GM20000 (cell line): ENCODE measurements at regions not wholly inside any gene's neighbourhood (a gene's known extent, or its start where the extent isn't known, plus 50 kb on each side); places are given as distances from the start of the nearest gene placed in this dataset.

Source experiments
- DNase-seq: peaks from one replicate; pipeline ENCODE4 v3.0.0; 2012; ENCODE audit warnings: low spot score
- TF ChIP-seq, protein P1 (sequence below): IDR thresholded peaks from 2 replicates; pipeline ENCODE4 v1.5.1; 2012; ENCODE audit warnings: mild to moderate bottlenecking, control low read depth; ENCODE audit errors: extremely low read depth, missing control alignments

DNA sequence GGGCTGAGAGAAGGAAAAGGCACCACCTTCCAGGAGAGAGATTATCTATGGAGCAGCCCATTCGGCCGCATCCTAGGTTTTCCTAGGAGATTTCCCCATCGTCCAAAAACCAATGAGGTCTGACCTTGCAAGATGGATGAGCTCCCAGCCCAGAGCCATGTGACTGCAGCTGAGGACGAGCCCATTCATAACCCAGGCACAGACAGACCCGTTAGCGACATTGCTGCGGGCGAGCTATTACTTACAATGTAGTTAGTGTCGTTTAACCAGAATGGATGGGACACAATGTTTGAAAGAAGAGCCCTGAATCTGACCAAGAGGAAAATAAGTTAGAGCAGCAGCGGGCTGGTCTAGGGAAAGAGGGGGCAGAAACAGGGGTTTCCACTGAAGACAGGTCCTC lies 395.9 kb upstream of the CADM1 start:
- no peak for DNase-seq
- TF ChIP-seq, protein P1, sequence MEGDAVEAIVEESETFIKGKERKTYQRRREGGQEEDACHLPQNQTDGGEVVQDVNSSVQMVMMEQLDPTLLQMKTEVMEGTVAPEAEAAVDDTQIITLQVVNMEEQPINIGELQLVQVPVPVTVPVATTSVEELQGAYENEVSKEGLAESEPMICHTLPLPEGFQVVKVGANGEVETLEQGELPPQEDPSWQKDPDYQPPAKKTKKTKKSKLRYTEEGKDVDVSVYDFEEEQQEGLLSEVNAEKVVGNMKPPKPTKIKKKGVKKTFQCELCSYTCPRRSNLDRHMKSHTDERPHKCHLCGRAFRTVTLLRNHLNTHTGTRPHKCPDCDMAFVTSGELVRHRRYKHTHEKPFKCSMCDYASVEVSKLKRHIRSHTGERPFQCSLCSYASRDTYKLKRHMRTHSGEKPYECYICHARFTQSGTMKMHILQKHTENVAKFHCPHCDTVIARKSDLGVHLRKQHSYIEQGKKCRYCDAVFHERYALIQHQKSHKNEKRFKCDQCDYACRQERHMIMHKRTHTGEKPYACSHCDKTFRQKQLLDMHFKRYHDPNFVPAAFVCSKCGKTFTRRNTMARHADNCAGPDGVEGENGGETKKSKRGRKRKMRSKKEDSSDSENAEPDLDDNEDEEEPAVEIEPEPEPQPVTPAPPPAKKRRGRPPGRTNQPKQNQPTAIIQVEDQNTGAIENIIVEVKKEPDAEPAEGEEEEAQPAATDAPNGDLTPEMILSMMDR: no peak

DNA sequence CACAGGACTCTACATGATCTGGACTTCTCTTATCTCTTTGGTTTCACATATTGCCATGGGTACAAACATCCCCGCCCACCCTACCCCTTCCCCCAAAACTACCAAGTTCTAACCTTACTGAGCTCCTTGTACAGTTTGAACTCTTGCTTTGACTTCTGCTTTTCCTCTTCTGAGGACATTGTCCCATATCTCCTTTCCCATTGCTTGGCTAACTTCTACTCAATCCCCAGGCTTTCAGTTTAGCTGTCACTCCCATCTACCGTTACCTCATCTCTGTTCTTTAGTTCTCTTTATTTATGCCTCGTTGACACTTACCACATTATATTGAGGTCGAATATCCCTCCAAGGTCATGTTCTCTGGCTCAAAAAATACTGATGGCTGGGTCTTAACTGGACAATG lies 393.5 kb upstream of the CADM1 start:
- DNase-seq: no peak
- TF ChIP-seq, protein P1: no peak

DNA sequence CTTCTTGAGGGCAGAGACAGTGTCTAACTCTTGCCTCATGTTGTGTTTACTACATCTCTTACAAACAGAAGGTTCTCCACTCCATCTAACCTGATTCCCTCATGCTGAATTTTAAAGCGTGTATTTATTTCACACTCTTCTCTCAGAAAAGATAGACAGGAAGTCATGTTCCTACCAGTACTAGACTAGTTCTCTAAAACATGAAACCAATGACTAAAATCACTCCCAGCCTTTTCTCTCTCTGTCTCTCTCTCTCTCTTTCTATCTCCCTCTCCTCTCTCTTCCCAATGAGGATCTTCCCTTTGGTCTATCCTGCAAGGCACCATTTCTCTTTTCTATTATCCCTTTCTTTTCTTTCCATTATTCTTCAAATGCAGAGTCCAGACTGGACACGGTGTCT lies 391.9 kb upstream of the CADM1 start:
- TF ChIP-seq, protein P1: no peak
- no peak for DNase-seq

DNA sequence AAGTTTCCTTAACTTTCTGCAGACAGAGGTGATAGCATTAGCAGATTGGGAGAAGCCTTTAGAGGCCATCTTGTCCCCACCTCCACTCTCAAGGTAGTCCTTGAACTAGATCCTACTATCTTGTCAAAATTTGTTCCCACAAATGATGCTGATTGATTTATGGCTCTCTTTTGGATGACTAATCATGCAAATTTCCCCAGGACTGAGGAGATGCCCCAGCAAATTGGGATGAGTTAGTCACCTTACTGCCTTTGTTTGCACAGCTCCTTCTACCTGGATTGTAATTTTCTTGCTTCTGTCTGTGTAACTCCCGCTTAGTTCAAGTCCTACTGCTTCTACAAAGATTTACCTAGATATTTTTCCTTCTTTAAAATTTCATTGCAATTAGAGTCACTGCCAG lies 391.4 kb upstream of the CADM1 start:
- DNase-seq: no peak
- TF ChIP-seq, protein P1: no peak

DNA sequence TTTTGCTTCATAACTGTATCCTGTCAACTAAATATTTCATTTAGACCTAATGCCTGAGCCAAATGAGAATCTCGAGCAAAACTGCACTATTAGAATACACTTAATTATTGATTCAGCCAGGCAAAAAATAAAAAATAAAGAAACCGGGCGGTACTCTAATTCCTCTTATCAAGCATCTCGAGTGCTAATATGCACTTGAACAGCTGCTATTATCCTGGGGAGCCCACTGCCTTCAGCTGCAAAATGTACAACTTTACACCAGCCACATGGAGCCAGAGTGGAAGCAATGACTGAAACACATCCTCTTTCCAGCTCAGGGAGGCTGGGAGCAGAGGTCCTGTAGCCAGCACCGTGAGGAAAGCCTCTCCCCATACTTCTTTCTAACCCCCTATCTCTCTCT lies 390.0 kb upstream of the CADM1 start:
- TF ChIP-seq, protein P1: no peak
- DNase-seq: no peak

DNA sequence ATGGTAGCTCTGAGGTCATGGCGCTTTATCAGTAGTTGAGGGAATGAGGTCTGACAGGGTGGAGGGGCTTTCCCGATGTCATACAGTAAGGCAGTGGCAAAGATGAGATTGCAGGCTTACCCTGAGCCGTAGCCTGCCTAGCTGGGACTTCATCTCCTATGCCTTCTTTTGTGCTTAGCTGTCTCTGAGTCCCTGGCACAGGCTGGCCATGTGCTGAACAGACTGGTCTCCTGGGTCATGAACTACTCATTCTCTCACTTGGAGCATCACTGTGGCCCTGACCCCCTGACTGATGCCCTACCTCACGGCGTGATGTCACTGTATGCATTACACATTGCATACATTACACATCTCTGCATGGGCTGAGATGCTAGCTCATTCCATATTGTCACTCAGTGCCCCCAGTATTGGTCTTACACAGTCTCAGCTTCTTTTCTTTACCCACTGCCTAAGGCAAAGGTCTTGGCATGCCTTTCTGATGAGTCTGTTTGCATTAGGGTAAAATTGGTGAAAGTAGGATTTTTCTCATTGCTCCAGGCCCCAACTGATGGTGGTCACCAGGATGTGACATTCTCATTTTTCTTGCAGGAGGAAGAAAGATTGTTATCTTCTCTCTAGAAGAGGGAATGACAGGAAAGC lies 389.4 kb upstream of the CADM1 start:
- no peak for DNase-seq
- TF ChIP-seq, protein P1: no peak

DNA sequence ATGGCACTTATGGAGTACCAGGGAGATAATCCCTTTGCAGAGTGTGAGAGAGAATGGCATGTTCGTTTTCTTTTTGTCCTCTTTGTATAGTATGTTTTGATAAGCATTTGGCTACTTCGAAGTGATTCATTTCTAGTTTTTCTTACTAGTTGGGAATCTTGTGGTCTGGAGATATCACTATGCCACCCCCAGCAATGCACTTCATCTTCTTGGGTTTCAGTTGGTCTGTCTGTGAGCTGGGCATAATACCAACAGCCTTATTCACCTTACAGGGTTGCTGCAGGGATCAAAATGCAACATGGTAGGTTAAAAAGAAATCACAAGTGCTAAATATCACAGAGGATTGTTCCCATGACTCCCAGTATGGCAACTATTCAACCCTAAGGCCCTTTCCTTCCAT lies 387.8 kb upstream of the CADM1 start:
- TF ChIP-seq, protein P1: no peak
- DNase-seq: no peak
